Embryonic facial prominence (tissue), 1 donor: ENCODE measurements at regions not wholly inside any gene's neighbourhood (a gene's known extent, or its start where the extent isn't known, plus 50 kb on each side); places are given as distances from the start of the nearest gene placed in this dataset.

ENCODE experiments used
- DNase-seq: peaks from one replicate; pipeline ENCODE4 v3.0.0-alpha.2; 2016; ENCODE audit errors: extremely low spot score

GRCh38 chr11:33616552-33616951 lies 84.1 kb downstream of the C11orf91 start:
- DNase-seq, result no peak

GRCh38 chr11:33615751-33616150 lies 84.9 kb downstream of the C11orf91 start:
- no peak for DNase-seq

GRCh38 chr11:33613404-33613803 lies 87.2 kb downstream of the C11orf91 start:
- DNase-seq, result no peak

- no peak for DNase-seq
Measured at GRCh38 chr11:33610903-33611302, 89.7 kb downstream of the C11orf91 start.

GRCh38 chr11:33608386-33608785 lies 92.2 kb downstream of the C11orf91 start:
- DNase-seq, result no peak

- no peak for DNase-seq
Measured at GRCh38 chr11:33606762-33607161, 93.9 kb downstream of the C11orf91 start.

- no peak for DNase-seq
Measured at GRCh38 chr11:33605703-33606102, 94.9 kb downstream of the C11orf91 start.

GRCh38 chr11:33598426-33599069 lies 102.1 kb downstream of the C11orf91 start:
- no peak for DNase-seq

- no peak for DNase-seq
Measured at GRCh38 chr11:33594188-33594587, 106.4 kb downstream of the C11orf91 start.

GRCh38 chr11:33590441-33590840 lies 110.2 kb downstream of the C11orf91 start:
- no peak for DNase-seq

GRCh38 chr11:33588056-33588455 lies 112.6 kb downstream of the C11orf91 start:
- no peak for DNase-seq

- DNase-seq, result no peak
Measured at GRCh38 chr11:33585586-33586209, 114.9 kb downstream of the C11orf91 start.

- no peak for DNase-seq
Measured at GRCh38 chr11:33582636-33583325, 117.8 kb downstream of the C11orf91 start.

- no peak for DNase-seq
Measured at GRCh38 chr11:33579101-33579500, 121.5 kb downstream of the C11orf91 start.

- no peak for DNase-seq
Measured at GRCh38 chr11:33577204-33577603, 123.4 kb downstream of the C11orf91 start.

GRCh38 chr11:33575311-33575710 lies 125.3 kb downstream of the C11orf91 start:
- no peak for DNase-seq

- no peak for DNase-seq
Measured at GRCh38 chr11:33574331-33574730, 126.3 kb downstream of the C11orf91 start.

GRCh38 chr11:33569333-33569732 lies 131.3 kb downstream of the C11orf91 start:
- no peak for DNase-seq

GRCh38 chr11:33567004-33567403 lies 133.6 kb downstream of the C11orf91 start:
- no peak for DNase-seq

- no peak for DNase-seq
Measured at GRCh38 chr11:33564856-33565453, 135.7 kb downstream of the C11orf91 start.

GRCh38 chr11:33560729-33561128 lies 139.9 kb downstream of the C11orf91 start:
- no peak for DNase-seq

- no peak for DNase-seq
Measured at GRCh38 chr11:33559567-33559966, 141.1 kb downstream of the C11orf91 start.

- no peak for DNase-seq
Measured at GRCh38 chr11:33558097-33558496, 142.5 kb downstream of the C11orf91 start.
